Inferior parietal cortex (tissue), 1 donor: ENCODE measurements at regions not wholly inside any gene's neighbourhood (a gene's known extent, or its start where the extent isn't known, plus 50 kb on each side); places are given as distances from the start of the nearest gene placed in this dataset.

Experiments
- DNase-seq: peaks from one replicate; pipeline ENCODE4 v3.0.0-alpha.2; 2016; ENCODE audit errors: extremely low spot score

DNA sequence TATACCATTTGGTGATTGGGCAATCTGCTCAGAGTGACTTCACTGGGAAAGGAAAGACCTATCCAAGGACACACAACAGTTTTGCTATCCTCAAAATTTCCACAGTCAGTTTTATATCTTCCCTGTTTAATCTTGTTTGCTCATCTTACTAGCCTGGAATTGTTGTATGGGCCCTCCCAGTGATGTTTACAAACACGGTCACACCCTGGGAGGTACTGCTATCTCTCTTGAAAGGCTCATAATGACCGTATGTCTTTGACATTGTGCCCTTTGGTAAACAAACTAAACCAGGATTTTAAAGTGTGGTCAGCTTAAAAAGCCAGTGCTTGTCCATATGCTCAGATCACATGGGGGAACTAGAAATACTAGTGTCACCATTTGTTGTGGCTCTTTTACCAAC lies 277.0 kb downstream of the CDH2 start:
- DNase-seq, result no peak

DNA sequence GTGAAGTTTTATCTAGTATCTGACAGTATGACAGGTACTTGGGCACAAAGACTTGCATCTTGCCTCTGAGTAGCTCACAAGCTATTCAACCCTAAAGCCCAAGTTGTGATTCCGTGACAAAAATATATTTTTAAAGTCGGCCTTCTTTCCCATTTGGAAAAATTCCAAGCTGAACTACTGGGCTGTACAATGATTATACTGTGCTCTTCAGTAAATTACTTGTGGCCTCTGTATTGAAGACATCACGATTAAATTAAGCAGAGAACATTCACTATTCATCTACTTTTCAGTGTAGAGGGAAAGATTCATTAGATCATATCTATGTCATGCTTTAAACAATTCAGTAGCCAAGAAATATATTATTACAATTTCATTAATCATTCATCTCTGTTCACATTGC lies 282.2 kb downstream of the CDH2 start:
- no peak for DNase-seq

DNA sequence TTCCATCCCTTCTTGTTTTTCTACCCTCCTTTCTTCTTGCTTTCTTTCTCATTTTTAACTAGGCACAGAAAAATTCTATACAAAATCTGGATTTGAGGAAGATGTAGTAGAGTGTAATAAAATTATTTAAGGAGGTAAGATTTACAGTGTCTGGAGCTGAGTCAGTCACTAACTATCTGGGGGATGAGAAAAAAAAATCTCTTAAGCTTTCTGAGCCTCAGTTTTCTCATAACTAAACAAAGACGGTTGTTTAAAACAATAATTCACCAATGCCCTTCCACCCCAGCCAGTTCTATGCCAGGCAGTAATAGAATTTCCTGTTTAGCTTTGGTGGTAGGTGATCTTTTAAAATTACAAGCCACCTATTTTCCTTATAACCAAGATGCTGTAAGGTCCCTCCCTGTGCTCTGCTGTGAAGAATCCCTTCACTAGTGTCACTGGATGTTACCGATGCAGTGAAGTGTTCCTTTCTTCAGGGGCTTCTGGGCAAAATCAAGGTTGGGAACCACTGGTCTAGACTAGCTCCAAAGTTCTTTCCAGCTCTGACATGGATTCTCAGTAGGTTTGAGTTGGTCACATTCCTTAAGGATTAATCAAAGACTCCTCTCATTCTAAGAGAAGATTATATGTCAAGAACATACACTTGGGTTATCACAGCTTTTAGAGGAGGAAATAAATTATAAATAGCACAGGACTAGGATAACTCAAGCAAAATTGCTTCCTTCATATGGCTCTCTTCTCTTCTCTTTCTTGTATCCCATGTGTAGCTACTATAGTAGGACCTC lies 289.0 kb downstream of the CDH2 start:
- DNase-seq, result no peak

DNA sequence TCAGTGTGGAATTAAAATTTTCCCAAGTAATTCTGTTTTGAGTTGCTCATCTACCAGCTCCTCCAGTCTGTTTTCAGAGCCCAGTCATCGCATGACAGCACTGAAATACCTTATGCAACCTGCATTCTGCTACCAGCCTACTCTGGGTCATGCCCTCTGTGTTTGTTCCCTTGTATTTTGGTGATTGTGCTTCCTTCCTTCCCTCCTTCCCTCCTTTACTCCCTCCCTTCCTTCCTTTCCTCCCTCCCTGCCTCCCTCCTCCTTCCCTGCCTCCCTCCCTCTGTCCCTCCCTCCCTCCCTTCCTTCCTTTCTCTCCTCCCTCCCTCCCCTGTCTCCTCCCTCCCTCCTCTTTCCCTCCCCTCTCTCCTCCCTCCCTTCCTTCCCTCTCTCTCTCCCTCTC lies 289.6 kb downstream of the CDH2 start:
- no peak for DNase-seq

DNA sequence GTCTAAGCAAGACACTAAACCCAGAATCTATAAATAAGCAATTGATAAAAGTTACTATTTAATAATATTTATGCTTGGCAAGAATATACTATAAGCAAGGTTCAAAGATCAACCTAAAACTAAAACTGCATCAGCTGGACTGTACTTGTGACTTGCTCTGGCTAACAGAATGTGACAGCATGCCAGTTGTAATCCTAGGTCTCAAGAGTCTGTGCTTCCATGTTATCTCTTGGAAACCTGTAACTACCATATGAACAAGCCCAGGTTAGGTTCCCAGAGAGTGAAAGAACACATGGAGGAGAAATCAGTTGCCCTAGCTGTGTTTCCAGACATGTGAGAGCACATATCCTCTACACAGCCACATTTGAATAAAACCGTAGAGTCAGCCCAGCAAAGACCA lies 297.4 kb downstream of the CDH2 start:
- no peak for DNase-seq

DNA sequence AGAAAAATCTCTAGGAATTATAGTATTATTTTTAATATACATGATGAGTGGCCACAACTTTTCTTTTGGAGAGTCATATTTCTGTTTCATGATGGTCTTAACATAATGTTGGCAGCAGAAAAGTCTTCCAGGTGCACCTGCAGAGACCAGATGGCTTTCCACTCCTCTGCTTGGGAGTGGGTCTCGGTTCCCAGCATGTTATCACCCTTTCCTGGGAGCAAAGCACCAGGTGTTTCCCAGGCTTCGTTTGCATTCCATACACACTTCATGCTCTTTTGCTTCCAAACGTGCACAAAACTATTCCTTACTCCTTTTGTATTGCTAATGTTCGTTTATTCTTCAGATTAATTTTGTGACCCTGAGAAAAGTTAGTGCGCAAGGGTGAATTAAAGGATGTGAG lies 305.2 kb downstream of the CDH2 start:
- DNase-seq, result no peak

DNA sequence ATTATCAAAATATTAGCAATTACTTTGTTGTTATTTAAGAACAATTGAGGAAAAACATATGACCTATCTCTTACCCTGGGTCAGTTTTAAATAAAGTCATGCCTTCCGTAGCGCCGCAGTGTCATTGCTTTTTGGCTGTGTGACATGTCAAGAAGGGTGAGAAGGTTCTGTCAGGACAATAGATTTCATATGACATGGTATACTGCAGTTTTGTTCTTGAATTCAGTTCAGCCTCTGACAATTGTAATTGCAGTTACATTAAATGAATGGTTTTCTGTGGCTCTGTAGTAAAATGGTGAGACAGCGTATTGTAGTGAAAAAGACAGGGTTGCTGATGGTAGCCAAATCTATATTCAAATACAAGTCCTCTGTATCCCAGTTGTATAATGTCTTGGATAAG lies 307.2 kb downstream of the CDH2 start:
- no peak for DNase-seq

DNA sequence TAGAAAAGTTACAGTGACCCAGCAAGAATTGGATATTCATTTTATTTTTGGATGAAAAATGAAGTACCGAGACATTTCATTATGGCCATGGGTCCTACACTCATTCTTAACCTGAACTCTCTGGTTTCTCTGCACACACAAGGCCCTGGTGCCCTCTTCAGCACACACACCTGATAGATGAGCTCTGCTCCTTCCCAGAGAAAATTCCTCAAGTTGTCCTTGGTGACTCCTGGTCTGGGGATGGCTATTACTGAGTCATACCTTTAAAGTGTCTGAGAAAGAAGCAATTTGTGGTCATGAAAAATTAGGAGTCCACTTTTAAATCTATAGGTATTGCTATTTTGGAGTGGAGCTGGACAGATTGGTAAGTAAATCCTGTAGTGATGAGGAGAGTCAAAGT lies 311.5 kb downstream of the CDH2 start:
- DNase-seq, result no peak

DNA sequence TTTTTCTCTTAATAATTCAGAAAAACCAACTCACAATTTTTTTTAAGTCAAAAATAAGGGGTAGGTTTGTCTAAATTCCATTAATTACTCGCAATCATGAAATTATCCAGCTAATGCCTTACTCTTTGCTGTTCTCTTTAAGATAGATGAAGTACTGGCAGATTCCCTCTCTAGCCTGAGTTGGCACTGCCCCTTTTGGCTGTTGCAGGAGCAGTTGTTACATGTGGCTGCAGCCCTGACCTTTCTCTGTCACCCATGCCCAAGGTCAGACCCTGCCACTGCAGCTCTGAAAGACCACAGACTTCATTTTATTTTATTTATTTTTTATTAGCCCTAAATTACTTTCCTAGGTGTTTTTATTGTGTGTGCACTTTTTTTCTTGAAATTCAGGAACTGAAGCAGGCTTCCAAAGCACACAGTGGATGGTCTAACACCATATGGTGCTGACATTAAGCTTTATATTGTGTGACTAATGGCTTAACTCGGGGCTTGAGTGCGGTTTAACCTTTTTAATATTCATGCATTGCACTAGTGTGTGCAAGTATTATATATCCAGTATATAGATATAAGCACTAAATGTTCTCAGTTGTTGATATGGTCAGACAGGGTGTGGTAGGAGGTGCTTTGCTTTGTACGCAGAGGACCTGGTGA lies 313.0 kb downstream of the CDH2 start:
- no peak for DNase-seq

DNA sequence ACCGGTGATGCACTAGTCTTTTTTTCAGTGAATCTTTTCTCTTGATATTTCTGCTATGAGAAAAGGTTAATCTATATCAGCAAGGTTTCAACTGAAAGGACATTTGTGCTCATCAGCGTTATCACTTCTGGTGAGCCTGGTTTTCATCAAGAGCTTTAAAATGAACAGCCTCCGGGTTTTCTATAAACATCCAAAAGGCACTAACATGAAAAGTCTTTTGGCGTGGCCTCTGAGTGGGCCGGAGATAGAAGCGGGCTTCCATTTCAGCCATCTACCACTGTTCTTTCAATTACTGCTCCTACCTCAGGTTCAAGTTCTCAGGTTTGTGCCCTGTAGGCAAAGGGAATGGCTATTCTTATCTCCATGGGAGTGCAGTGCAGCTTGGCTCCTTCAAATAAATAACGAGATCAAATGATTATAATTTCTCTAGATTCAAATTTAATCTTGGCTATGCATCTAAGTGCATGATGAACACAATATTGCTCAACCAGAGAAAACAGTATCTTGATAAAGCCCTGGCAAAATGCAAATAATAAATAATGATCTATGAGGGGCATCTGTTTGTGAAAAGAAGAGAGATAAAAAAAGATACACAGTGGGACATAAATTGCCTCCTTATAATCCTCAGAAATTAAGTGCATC lies 314.8 kb downstream of the CDH2 start:
- no peak for DNase-seq

DNA sequence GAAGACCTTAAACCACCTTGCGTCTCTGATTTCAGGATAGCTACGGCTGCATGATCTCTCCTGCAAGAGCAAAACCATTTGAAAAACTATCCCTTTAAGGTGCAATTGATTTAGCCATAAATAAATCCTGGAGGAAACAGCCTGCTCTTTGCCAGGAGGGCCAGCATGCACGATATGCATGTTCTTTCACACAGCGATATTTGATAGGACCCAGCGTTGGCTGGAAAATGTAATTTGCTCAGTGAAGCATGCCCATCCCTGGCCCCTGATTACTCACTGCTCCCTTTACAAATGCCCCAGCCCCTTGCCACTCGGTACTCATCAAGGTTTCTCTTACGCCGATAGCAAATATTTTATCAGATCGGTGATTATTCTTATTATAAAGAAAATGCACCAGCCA lies 315.4 kb downstream of the CDH2 start:
- DNase-seq, result no peak

DNA sequence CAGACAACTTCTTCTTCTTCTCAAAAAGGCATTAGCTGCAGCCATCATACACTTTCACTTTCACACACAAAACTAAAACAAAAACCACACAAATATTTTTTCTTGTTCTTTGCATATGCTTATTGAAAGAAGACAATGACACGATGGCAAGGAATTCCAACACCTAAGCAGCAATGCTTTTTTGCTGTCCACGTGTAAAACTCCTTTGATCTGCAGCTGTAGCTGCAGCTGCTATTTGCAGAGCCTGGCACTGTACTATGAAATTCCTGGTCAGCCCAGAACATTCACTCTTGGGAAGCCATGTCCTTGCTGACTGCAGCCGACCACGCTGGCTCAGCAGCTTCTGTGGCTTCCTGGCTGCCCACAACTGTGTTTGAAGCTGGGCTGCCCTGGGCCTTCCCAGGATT lies 316.2 kb downstream of the CDH2 start:
- DNase-seq, result no peak

DNA sequence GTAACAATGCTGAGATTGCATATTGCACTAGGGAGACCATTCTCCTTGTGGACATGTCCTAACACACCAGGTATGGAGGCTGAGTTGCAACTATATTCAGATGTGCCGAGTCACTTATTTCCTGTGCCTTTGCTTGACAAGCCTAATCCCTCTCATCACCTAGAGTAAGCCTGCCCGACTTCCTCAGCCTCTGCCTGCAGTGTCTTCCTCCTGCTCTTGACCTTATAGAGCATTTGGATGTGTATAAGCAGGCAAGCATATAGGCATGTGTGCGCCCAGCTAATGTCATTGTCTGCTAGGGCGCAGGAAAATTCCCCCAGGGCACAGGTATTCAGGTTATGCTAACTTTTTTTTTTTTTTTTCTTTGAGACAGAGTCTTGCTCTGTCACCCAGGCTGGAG lies 316.9 kb downstream of the CDH2 start:
- DNase-seq, result no peak

DNA sequence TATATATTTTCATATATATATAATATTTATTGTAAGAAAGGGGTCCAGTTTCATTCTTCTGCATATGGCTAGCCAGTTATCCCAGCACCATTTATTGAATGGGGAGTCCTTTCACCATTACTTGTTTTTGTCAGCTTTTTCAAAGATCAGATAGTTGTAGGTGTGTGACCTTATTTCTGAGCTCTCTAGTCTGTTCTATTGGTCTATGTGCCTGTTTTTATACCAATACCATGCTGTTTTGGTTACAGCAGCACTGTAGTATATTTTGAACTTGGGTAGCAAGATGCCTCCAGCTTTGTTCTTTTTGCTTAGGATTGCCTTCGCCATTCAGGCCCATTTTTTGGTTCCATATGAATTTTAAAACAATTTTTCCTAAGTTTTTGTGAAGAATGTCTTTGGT lies 320.1 kb downstream of the CDH2 start:
- no peak for DNase-seq

DNA sequence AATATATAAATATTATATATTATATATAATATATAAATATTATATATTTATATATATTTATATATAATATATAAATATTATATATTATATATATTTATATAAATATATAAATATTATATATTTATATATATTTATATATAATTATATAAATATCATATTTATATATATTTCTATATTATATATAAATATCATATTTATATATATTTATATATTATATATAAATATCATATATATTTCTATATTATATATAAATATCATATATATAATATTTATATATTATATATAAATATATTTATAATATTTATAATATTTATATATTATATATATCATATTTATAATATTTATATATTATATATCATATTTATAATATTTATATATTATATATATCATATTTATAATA lies 321.4 kb downstream of the CDH2 start:
- DNase-seq, result no peak

DNA sequence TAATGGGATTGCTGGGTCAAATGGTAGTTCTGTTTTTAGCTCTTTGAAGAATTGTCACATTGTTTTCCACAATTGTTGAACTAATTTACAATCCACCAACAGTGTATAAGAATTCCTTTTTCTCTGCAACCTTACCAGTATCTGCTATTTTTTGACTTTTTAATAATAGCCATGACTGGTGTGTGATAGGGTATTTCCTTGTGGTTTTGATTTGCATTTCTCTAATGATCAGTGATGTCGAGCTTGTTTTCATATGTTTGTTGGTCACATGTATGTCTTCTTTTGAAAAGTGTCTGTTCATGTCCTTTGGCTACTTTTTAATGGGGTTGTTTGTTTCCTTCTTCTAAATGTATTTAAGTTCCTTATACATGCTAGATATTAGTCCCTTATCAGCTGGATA lies 322.3 kb downstream of the CDH2 start:
- no peak for DNase-seq

DNA sequence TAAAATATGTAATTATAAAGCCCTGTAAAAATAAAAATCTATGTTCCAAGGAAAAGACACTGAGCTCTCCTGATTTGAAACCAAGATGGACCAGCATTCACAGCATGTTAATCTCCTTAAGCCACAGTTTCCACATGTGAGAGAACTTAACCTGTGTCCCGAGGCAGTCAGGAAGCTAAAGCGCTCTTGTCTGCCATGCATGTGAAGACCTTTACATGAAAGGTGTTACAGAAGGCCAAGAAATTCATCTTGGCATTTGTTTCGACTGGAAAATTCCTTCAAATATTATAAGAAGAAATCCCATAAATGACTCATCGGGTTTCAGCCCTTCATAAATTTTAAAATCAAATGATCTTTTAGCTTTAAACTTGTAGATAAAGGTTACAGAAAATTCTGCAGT lies 328.6 kb downstream of the CDH2 start:
- no peak for DNase-seq

DNA sequence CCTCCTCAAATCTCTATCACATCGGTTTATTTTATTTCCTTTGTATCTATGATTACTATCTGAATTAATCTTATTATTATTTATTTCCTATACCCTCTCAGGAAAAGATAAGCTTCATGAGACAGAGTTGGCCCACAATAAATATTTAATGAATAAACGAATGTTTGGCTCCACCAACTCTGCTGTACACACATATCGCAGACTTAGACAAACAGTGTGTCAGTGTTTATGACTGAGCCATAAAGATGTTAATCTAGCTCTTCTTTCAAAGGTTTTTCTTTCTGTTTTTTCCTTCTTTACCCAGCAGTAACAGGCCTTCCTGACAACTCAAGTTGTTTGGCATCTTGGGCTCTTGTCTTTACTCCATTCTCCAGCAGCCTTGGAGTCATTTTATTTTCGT lies 329.5 kb downstream of the CDH2 start:
- no peak for DNase-seq

DNA sequence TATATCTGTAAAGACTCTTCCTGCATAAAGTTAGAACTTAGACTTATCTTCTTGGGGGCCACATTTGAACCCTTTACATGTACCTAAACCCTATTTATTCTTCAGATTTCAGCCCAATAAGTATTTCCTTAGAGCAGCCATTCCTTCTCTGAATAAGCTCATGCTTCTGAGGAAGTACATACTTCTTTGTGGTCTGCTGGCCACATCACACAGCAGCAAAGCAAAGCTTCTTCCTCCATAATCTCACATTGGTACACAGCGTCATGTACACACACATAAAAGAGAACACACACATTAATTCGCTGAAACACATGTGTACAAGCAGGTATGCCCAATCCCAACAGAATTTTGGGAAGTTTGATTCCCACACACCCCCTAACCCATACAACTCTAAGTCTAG lies 331.0 kb downstream of the CDH2 start:
- no peak for DNase-seq

DNA sequence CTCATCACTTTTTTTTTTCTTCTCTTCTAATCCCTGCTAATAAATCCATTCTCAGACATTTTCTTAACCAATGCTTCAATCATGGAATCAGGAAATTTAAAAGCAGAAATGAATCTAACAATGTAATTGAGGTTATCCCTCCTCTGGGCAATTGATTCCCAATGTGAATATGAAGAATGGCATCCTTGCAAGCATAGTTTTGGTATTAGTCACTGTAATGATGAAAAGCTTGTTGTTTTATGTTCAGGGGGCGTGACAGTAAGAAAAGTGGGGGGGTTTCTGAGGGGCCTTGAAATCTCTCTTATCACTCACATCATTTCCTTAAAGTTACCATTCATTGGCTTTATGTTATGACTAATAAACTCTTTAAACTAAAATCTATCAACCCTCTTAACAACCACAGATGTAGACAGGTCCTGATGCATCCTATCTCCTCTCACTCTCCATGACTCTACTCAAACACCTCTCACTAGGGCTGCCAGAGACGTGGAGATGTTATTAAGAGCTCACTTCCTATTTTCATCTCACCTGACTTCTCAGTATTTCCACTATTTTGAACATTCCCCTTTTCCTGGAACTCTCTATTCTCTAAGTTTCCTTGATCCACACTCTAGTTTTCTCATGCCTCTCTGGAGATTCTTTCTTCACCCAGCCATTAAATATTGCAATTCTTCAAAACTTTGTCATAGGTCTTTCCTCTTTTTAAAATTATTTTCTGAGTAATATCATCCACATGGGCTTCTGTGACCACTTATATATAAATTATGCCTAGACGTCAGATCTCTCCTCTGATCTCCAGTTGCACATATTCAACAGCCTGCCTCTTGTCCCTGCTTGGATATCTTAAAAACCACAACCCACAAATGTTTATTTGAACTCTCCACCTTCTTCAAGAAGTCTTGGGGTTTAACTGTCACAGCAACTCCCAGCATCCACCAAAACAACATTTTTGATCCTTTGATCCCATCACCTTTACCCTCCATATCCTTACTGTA lies 332.9 kb downstream of the CDH2 start:
- no peak for DNase-seq

DNA sequence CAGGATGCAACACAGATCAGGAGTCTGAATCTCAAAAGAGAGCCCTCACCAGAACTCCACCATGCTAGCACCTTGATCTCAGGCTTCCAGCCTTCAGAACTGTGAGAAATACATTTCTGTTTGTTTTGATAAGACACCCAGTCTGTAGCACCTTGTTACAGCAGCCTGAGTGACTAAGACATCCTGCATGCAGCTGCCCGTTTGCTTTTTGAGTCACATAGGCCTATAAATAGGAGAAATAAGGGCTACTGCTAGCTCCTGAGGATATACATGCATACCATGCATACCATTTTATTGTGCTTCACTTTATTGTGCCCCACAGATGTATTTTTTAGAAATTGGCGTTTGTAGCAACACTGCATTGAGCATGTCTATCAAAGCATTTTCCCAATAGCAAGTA lies 337.8 kb downstream of the CDH2 start:
- DNase-seq, result no peak

DNA sequence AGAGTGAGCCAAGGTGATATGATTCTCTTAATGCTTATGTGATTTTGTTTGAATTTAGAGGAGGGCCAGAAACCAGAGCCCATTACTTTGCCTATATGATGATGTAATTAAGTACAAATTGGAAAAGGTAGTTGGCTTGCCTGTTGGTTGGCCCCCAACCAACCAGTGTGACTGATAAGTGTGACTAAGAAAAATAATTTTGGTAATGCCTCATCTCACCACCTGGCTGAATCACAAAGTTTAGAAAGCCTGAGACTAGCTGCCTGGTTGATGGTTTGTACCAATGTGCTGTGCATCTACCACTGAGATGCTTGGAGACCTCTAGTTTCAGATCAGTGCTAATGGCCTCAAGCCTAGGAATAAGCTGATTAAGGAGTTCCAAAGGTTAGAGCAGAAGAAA lies 338.7 kb downstream of the CDH2 start:
- no peak for DNase-seq
